Esophagus (tissue), 2 donors: ENCODE measurements at regions not wholly inside any gene's neighbourhood (a gene's known extent, or its start where the extent isn't known, plus 50 kb on each side); places are given as distances from the start of the nearest gene placed in this dataset.
"Not testable (repeated sequence)": the region's sequence is repeated elsewhere in the genome, so short reads cannot be mapped to it uniquely, and the experiment has no call there.

Experiments used
- H3K27ac ChIP-seq, 2 donors: one replicate each; pipeline ENCODE4 v1.5.1; 2013; ENCODE audit warnings: low read depth in 2 of 2, mild to moderate bottlenecking in 2 of 2, inconsistent platforms in 1 of 2, low read length in 1 of 2, moderate library complexity in 1 of 2
- H3K27me3 ChIP-seq, 2 donors: one replicate each; pipeline ENCODE4 v1.6.1; 2013; ENCODE audit warnings: low read length in 2 of 2, control low read depth in 1 of 2, mild to moderate bottlenecking in 1 of 2; ENCODE audit not compliant: insufficient read depth in 2 of 2, control insufficient read depth in 1 of 2
- H3K36me3 ChIP-seq, 2 donors: one replicate each; pipeline ENCODE4 v1.6.1; 2013; ENCODE audit warnings: low read length in 1 of 2; ENCODE audit not compliant: control insufficient read depth in 2 of 2, insufficient read depth in 2 of 2
- H3K4me1 ChIP-seq, 2 donors: one replicate each; pipeline ENCODE4 v1.6.1; 2013; ENCODE audit warnings: low read length in 1 of 2; ENCODE audit not compliant: control insufficient read depth in 2 of 2, insufficient read depth in 2 of 2
- H3K4me3 ChIP-seq, 2 donors: one replicate each; pipeline ENCODE4 v1.5.1; 2013; ENCODE audit warnings: low read length in 2 of 2, mild to moderate bottlenecking in 2 of 2, low read depth in 1 of 2, moderate library complexity in 1 of 2
- H3K9me3 ChIP-seq, 2 donors: one replicate each; pipeline ENCODE4 v1.6.1; 2013; ENCODE audit warnings: mild to moderate bottlenecking in 2 of 2, low read depth in 1 of 2, low read length in 1 of 2, moderate library complexity in 1 of 2; ENCODE audit not compliant: control insufficient read depth in 2 of 2, insufficient read depth in 1 of 2
- WGBS, 2 donors: extraction: QIAGEN DNeasy Blood & Tissue Kit; methylation state at CpG; one replicate each; pipeline ENCODE4 v1.1.7; 2013; 5-methylcytosine and 5-hydroxymethylcytosine counted together
- donor health status: healthy with polysubstance abuse.
- donor health status: Bipolar disorder and iron deficiency.

DNA sequence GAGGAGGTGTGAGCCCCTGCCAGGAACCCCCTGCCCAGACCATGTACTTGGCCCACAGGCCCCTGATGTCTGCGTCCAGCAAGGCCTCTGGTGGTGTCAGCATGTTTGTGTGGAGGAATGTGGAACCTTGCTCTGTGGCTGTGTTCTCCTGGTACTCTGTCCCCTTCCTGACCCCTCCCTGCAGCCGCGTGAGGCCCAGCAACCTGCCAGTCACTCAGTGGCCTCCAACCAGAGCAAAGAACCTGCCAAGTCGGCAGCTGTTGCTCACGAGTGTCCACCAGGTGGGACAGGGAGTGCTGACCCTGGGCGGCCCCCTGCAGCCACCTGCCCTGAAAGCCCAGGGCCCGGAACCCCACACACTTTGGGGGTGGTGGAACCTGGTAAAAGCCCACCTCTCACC, 65.6 kb upstream of the COBL start:
- not testable (repeated sequence) for H3K9me3 ChIP-seq, H3K36me3 ChIP-seq, H3K27ac ChIP-seq, H3K27me3 ChIP-seq, H3K4me3 ChIP-seq, H3K4me1 ChIP-seq
- 80% methylated on average over 5 to 7 of the region's 7 CpGs for WGBS, 2 donors

DNA sequence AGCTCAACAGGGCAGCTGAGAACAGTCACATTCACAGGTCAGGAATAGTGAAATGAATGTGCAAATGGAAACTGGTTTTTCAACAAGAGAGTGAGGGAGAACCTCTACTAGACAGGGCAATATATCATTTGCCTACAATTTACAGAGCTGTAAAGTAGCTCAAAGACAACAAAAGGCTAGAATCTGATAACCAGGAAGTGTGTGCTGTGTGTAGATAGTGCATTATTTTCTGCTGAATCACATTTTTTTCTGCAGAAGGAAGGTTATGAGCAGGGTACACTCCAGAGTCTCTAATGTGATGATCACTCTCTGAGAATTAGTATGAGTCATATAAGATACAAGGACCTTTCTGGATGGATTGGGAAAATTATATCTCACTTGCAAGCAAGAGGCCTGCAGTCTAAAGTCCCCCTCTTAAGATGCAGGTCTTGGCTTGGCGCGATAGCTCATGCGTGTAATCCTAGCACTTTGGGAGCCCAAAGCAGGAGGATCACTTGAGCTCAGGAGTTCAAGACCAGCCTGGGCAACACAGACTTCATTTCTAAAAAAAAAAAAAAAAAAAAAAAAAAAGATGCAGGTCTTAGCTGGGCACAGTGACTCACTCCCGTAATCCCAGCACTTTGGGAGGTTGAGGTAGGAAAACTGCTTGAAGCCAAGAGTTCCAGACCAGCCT, 59.9 kb upstream of the COBL start:
- Histone ChIP-seq H3K4me1 (no peaks in the 10 kb centered on the region), H3K9me3 (no peaks in the 10 kb centered on the region), H3K36me3 (no peaks in the 10 kb centered on the region), H3K4me3 (no peak overlapping the region), H3K27me3 (peaks cover 0 to 3% of the 10 kb centered on the region in 2 donors), H3K27ac (no peak overlapping the region)
- 75 to 85% methylated on average over 4 of the region's 4 CpGs for WGBS, 2 donors

DNA sequence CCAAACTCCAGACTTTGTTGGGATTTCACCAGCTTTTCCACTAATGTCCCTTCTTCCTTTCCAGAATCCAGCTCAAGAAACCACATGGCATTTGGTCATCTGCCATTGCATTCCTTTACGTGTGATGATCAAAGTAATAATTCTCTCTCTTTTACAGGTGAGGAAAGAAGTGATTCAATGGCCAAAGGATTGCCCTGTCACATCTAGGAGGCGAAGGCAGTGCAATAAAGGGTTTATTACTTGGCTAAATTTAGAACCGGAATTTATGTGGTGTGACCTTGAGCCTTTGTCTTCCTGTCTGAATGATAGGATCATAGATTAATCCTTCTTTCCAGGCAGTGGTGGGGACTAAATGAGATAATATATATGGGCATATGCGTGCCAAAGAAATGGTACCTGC, 58.3 kb upstream of the COBL start:
- WGBS, 2 donors, result 70 to 71% methylated on average over 4 of the region's 4 CpGs

DNA sequence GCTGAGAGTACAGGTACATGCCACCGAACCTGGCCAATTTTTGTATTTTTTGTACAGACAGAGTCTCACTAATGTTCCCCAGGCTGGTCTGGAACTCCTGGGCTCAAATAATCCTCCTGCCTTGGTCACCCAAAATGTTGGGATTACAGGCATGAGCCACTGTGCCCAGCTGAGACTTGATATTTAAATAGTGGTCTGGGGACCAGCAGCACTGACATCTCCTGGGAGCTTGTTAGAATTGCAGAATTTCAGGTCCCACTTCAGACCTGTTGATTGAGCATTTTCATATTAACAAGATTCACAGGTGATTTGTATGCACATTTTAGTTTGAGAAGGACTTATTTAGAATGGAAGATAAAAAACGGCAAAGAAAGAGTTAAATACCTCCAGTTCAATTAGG, 57.0 kb upstream of the COBL start:
- not testable (repeated sequence) for H3K4me1 ChIP-seq
- 72 to 85% methylated on average over 2 of the region's 2 CpGs for WGBS, 2 donors

More for the DNA sequence above, 58.3 kb upstream of the COBL start:
- Histone ChIP-seq H3K27ac (no peak overlapping the region), H3K36me3 (no peaks in the 10 kb centered on the region), H3K9me3 (no peaks in the 10 kb centered on the region), H3K27me3 (peaks cover 0 to 3% of the 10 kb centered on the region in 2 donors), H3K4me1 (no peaks in the 10 kb centered on the region), H3K4me3 (no peak overlapping the region)

DNA sequence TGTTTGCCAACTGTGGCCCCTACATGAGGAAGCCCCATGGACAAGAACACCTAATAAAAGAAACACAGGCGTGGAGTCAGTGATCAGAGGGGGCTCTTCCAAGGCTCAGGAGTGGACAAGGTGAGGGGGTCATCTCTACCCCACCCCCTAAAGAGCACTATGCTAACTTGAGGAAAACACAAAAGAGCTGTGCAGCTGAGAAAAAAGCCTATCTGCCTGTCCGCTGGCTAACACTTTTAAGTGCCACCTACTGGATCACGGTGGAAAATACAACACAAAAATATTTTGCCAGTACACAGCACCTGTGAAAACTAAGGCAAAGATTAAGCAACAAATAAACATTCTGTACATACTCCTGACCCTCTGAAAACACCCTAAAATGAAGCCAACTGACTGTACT, 53.1 kb upstream of the COBL start:
- 17 to 26% methylated on average over 3 of the region's 3 CpGs for WGBS, 2 donors
- H3K4me1 ChIP-seq, result peaks cover 0 to 2% of the 10 kb centered on the region in 2 donors
- no peaks in the 10 kb centered on the region for H3K9me3 ChIP-seq
- no peak overlapping the region for H3K4me3 ChIP-seq
- no peaks in the 10 kb centered on the region for H3K36me3 ChIP-seq
- H3K27ac ChIP-seq, result no peak overlapping the region
- no peaks in the 10 kb centered on the region for H3K27me3 ChIP-seq

More for the DNA sequence above, 57.0 kb upstream of the COBL start:
- H3K27ac ChIP-seq, H3K4me3 ChIP-seq, H3K9me3 ChIP-seq, H3K36me3 ChIP-seq, H3K27me3 ChIP-seq: not testable (repeated sequence)

DNA sequence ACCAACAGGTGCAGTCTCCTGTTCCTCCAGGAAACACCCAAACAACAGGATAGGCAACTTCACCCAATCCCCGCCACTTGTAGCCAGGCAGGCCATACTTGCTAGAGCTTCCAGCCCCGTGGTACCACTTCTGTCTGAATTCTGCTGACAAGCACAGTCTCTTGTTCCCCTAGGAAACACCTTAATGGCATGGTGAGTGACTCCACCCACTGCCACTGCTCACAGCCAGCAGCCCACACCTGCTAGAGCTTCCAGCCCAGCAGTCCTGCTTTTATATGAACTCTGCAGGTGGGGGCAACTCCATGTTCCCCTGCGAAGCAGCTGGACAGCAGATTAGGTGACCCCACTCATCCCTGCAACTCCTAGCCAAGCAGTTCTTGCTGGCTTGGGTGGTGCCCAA, 52.6 kb upstream of the COBL start:
- H3K27me3 ChIP-seq, H3K4me1 ChIP-seq, H3K4me3 ChIP-seq, H3K9me3 ChIP-seq, H3K36me3 ChIP-seq, H3K27ac ChIP-seq: not testable (repeated sequence)
- WGBS, 2 donors, result 59 to 60% methylated on average over 3 of the region's 3 CpGs

DNA sequence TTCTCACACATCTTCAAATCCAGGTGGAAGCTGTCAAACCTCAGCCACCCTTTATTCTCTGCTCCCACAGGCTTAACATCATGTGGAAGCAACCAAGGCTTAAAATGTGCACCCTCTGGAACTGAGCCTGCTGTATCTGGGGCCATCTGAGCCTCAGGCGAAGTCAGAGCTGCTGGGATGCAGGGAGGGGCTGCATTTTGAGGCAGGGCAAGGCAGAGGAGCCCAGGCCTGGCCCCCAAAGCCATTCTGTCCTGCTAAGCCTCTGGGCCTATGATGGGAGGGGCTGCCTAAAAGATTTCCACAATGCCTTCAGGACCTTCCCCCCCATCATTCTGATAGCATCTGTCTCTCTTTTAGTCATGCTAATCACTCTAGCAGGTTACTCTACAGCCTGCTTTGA, 51.7 kb upstream of the COBL start:
- Histone ChIP-seq H3K9me3 (no peaks in the 10 kb centered on the region), H3K4me3 (no peak overlapping the region), H3K27ac (no peak overlapping the region), H3K4me1 (peaks cover 0 to 2% of the 10 kb centered on the region in 2 donors), H3K27me3 (no peaks in the 10 kb centered on the region), H3K36me3 (no peaks in the 10 kb centered on the region)
- 69 to 70% methylated on average over 1 of the region's 1 CpG for WGBS, 2 donors

DNA sequence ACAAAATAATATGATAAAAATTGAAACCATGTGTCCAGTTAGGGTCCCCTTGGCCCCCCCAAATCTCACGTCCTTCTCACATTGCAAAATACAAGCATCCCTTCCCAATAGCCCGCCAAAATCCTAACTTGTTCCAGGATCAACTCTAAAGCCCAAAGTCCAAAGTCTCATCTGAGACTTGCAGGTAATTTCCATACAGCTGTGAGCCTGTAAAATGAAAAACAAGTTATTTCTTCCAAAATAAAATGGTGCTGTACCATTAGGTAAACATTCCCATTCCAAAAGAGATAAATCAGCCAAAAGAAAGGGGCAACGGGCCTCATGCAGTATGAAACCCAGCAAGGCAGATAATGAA, 51.0 kb upstream of the COBL start:
- Histone ChIP-seq H3K4me1 (peaks cover 0 to 2% of the 10 kb centered on the region in 2 donors), H3K27me3 (no peaks in the 10 kb centered on the region), H3K9me3 (no peaks in the 10 kb centered on the region), H3K36me3 (no peaks in the 10 kb centered on the region), H3K27ac (no peak overlapping the region), H3K4me3 (no peak overlapping the region)
- WGBS, 2 donors, result 46 to 60% methylated on average over 3 of the region's 3 CpGs

DNA sequence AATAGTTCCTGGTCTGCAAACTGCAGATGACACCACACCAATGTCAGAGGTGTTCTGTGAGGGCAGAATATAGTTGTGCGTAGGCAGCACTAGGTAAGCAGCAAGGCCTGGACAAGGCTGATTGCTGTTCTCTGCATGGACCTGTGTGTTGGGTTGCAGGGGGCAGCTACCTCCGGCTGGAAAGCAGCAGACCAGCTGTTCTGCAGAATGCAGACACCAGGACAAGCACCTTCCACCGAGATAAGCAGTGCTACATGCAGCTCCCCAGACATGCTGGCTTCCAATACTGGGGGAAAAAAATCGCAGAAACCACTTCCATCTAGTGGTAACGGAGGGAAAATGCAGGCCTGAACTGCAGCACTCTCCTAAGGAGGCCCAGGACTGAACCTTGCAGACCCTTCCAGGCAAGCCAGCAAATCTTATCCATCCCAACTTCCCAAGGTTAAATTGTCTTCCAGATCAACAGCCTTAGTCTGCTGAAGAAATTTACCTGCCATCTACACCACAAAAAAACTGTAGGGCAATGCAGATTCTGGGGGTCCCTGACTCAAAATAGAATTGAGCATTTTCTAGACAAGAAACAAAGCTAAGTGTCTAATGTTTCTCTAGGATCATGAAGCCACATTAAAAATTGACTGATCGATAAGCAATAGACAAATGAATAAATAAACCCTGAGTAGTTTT, 50.5 kb upstream of the COBL start:
- WGBS, 2 donors, result 32 to 35% methylated on average over 6 of the region's 6 CpGs
- Histone ChIP-seq H3K4me3 (no peak overlapping the region), H3K9me3 (peaks cover 0 to 4% of the 10 kb centered on the region in 2 donors), H3K27me3 (no peaks in the 10 kb centered on the region), H3K4me1 (peaks cover 0 to 2% of the 10 kb centered on the region in 2 donors), H3K36me3 (no peaks in the 10 kb centered on the region), H3K27ac (no peak overlapping the region)
